GM19452 (cell line): ENCODE measurements at regions not wholly inside any gene's neighbourhood (a gene's known extent, or its start where the extent isn't known, plus 50 kb on each side); places are given as distances from the start of the nearest gene placed in this dataset.
"Not testable (repeated sequence)": the region's sequence is repeated elsewhere in the genome, so short reads cannot be mapped to it uniquely, and the experiment has no call there.

Source experiments
- ATAC-seq: cut with Tn5 transposase; IDR thresholded peaks from one replicate; pipeline ENCODE4 v1.9.1; 2021; ENCODE audit not compliant: unreplicated experiment

DNA sequence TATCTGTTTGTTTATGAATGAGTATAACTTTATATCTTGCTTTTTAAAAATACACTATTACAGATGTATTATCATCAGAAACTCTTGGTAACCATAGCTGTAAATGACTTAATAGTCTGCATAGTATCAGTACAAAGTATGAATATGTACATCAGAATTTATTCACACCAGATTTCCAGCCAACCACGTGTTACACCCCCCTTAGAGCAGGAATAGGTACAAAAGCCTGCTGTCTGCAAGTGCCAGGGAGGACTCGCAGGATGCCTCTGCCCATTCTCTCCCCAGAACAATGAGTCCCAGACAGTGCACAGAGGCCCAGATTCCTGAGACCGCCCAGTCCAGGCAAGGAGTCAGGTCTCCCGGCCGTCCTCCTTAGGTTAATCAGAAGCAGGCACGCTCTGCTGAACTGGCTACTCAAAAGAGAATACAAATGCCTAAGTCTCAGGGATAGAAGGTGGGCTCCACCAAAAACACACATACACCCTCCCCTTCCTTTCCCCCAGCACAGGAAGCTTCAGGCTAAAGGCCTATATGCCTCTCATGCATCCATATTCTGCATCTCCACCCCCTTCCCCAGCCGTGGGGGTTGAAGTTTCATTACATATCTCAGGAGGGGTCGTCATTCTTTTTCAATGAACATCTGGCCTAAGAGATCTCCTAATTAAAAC is 159.1 kb upstream of the CDH11 start:
- ATAC-seq = no peak

DNA sequence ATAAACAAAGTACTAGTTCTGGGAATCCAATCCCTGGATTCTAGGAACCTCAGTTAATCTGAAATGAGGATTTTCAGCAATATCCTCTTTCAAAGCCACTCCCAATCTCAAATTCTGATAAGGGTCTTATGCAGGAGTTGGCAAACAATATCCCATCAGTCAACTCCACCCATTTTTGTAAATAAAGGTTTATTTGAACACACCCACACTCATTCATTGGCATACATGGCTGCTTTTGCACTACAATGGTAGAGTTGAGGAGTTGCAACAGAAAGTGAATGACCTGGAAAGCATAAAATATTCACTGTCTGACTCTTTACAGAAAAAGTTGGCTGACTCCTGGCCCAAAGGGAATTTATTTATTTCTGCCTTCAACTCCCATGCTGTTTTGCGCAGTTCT is 157.7 kb upstream of the CDH11 start:
- ATAC-seq = no peak

DNA sequence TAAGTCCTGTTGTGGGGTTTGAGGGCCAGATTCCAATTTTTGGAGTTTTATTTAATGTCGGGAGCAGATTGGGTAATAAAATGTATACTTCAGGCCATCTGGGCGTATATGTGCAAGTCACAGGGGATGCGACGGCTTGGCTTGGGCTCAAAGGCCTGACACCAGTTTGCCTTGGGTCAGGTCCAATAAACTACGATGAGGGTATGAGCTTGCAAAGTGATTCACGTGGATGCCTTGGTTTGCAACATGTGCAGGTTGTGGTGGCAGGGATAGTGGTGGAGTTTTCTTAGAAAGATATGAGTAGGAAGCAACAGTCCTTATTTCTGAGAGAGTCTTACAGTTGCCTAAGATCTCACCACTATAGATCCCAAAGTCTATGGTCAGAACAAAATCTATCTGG is 157.0 kb upstream of the CDH11 start:
- no peak for ATAC-seq

DNA sequence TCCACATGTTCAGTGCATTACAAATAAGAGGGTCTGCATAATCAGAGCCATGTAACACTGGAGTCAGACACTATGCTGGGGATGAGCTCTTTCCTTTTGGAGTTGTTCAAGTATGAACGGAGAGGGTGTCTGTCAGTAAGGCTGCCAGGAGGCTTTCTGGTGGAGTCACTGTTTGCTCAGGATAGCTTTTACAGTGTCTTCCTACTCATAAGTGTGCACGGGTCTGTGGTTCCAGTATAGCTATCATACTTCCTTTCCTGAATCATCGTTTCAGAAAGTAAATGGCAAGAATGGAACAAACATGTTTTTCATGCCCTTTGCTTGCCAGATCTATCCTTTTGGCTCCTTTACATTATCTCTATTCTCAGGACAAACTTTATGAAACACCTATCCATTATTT is 152.7 kb upstream of the CDH11 start:
- no peak for ATAC-seq

DNA sequence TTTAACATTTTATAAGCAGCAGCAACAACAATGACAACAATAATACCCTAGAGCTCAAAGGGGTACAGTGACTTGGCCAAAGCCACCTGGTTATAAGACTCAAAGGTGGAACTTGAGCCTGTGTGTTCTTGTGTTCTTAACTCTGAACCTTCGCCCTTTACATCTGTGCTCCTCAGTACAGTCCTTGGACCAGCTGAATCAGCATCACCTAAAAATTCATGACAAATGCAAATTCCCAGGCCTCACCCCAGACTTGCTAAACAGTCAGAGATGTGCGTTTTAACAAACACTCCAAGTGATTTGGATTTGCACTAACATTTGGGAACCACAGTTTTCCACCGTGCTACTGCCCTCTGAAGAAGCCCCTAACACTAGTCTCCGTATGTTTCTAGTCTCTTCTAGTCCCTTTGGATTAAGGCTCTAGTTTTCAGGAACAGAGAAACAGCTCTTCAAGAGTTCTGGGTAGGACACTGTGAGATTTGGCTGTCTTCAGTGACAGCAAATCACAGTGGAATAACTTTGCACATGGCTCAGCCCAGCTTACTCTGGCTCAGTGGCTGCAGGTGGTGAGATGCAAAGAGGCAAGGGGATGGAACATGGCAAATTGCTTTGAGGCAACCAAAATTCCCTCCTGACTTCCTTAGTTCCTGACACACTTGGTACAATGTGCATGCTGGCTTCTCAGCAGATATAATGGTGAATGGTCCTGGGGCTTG is 151.0 kb upstream of the CDH11 start:
- ATAC-seq = no peak

DNA sequence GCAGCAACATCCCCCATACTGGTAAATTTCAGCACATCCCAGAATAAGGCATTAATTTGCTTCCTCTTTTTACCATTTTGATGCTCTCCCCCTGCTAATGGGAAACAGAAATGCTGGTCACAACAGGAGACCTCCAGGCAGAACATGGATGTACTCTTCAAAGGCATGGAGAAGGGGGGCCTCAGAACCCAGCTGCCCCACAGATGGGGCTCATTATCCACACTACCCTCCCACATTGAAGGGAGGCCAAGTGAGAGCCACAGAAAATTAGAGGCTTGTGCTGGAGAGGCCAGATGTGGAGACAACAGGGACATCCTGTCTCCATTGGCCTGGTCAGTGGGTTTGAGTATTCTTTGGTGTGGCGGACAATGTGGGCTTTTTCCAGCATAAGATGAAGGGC is 150.1 kb upstream of the CDH11 start:
- no peak for ATAC-seq

DNA sequence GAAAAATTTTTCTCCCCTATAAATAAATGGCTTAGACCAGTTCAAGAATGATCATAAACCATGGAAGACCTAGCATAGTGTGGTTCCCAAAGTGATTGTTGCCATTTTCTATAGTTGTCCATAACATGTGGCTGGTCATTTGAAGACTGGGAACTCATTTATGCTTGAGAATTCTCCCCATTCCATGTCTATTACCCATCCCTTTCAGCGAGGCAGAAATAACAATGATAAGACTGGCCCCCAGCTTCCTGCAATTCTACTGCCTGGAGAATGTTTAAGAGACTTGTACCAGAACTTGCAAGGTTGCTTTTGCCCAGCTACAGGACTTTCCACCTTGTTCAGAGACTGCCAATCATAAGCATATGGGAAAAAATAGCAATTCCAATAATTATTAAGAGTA is 146.5 kb upstream of the CDH11 start:
- ATAC-seq = no peak

DNA sequence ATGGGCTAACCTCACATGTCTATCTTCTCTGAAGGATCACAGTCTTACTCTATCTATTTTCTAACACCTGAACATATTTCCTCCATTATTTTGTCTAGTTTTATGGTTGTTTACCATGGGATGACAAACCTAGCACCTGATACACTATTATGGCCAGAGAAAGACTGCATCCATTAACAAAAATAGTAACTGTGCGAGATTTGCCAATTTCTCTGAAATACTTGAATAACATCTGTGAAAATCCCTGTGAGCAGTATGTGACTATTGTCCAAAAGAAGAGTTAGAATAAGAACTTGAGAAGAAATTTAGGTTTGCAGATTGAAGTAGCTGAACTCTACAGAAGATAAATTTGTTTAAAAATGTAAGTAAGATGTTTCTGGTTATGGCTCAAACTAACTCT is 142.0 kb upstream of the CDH11 start:
- no peak for ATAC-seq

DNA sequence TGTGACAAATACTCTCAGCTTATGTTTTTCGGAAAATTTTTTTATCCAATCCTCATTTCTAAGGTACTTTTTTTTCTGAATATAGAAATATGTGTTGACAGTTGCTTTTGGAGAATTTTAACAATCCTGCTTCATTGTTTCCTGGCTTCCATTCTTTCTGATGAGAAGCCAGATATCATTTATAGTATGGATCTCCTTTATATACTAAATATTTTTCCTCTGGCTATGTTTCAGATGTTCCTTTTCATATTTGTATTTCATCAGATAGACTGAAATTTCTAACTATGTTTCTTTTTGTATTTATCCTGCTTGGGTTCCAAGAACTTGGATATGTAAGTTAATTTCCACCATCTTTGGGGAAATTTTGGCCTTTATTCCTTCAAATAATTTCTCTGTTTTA is 138.9 kb upstream of the CDH11 start:
- ATAC-seq = no peak

DNA sequence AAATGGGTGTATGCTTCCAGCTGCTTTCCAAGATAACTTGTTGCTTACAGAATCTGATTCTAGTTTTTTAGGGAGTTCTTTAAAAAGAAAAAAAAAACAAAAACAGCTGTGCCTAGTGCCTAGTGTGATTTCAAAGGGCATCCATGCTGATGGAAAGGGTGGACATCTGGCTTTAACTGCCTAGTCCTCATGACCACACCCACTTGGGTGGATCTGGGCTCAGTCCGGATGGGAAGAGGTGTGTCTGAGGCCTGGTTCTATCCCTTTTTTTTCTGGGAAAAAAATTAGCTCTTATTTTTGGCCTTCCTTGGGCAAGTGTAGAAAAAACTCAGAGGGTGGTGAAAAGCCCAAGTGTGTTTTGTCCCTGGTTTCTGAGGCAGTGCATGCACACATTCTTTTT is 132.3 kb upstream of the CDH11 start:
- no peak for ATAC-seq

DNA sequence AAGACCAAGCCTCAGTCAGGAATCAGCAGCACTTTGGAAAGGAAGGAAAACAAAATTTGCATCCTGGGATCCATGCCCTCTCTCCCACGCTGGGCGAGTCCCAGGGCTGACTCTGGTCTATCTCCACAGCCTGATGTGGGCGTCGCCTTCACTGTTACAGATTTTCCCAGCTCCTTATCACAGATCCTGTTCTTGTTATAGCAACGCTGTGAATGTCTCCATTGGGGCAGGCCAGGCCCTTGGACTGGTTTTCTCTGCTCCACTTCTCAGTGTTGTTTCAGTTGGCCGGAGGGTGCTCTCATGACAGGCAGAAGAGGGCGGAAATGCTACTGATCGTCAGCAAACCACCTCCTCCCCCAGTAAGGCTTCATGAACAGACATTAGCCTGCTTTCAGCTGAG is 127.9 kb upstream of the CDH11 start:
- no peak for ATAC-seq

DNA sequence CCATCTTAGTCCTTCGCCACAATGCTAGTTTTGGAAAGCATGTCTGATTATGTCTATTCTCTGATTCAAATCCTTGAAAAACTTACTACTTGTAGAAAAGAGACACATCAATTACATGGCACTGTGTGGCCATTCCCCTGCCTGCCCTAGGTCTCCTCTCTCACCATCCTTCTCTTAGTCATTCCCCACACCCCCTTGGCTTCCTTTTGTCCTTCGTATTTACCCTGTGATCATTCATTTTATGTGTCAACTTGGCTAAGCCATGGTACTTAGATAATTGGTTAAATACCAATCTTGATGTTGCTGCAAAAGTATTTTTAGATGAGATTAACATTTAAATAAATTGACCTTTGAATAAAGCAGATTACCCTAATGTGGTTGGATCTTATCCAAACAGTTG is 122.9 kb upstream of the CDH11 start:
- no peak for ATAC-seq

DNA sequence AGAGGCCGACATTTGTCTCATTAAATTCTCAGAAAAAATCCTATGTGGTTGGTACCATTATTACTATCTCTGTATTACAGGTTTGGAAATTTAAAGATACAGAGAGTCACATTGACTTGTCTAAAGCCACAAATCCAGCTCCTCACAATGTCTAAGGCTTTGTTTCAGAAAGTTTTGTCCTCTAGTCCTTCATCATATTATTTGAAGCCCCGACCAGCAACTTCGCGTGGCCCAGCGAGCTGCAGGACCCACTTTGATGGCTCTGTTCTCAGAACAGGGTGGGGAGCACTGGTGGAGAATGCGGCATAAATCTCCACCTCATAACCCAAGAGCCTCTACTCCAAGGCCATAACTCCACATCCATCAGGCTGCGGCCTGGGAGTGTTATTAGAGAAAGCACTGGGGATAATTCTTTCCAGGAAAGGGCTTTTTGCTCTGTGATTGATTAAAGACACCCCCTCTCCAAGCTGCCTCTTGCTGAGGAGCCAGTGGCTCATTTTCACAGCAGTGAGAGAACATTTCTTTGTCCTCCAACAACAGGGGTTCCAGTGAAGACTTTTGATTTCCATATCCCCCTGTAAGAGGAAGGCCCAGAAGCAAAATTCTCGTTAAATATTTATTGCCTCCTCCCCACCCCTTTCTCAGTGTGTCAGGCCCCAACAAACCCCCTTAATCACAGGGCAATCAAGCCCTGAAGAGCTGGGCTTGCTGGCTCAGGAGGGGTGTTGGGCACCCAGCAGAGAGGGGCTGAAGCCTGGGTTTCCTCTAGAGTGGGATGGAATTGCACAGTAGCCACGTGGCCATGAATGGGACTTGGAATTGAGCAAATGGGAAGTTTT is 113.7 kb upstream of the CDH11 start:
- no peak for ATAC-seq

DNA sequence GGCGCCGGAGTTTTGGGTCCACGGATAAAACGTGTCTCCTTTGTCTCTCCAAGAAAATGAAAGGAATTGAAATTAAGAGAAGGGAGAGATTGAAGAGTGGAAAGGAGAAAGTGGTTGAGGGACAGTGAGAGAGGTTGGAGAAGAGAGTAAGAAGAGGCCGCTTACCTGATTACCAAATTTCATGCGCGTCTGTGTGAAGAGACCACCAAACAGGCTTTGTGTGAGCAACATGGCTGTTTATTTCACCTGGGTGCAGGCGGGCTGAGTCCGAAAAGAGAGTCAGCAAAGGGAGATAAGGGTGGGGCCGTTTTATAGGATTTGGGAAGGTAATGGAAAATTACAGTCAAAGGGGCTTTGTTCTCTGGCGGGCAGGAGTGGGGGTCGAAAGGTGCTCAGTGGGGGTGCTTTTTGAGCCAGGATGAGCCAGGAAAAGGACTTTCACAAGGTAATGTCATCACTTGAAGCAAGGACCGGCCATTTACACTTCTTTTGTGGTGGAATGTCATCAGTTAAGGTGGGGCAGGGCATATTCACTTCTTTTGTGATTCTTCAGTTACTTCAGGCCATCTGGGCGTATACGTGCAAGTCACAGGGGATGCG is 113.0 kb upstream of the CDH11 start:
- not testable (repeated sequence) for ATAC-seq

DNA sequence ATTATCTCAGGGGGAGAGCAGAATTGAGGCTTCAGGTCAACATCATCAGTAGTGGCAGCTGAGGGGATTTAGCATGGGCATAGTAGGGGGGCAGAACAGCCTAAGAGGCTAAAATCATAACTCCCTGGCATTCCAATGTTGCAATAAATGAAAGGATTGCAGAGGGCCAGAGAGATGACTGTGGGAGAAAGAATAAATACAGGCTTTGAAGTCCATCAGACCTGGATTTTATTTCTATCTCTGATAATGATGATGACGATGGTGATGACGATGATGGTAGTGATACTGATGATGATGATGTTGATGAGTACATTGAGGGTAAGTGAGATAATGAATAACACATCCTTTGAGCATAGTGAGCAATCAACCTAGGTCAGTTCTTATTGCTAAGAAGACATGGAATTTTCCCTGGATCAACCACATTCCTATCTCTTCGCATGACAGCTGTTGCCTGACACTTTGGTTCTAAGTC is 107.4 kb upstream of the CDH11 start:
- no peak for ATAC-seq

DNA sequence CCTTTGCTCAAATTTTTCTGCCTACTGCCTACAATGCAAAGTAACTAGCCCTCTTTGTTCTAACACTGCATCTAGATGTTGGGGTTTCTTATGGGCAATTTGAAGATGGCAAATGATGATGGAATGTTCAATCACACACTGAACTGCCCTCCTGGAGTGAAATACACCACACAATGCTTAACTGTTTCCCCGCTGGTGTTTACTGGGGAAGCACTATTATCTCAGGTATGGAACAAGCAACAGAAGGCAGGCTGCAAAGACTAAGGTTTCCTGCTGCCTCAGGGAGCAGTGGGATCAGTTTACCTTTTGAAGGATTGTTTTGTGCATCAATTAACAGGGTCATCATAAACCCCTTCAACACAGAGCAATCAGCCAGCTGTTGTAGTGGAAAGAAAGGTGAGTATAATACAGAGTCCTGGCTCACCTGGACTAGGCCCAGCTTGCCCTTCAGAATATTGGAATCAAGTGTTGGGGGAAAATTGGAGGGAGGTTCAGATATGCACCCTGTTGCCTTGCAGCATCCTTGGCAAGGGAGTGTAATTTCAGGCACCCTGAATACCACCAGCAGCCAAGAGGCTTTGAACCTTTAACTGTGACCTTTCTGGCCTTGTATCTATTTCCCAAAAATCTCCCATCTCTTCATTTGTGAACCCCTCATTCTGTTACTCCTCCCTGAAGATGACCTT is 105.4 kb upstream of the CDH11 start:
- no peak for ATAC-seq

DNA sequence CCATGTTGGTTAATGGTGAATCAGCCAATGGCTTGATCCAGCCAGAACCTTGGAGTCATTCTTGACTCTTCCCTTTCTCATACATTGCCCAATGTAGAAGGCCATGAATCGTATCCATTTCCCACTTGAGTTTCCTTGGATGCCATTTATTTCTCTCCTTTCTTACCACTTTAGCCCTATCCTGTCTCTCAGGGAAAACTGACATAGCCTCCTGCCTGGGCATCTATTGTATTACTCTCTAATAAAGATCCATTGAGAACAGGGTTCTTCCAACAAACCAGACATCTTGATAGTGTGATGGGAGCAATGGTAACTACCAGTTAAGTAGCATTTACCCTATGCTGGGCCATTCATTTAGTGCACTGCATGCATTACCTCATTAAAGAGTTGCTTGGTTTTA is 104.2 kb upstream of the CDH11 start:
- ATAC-seq = no peak

DNA sequence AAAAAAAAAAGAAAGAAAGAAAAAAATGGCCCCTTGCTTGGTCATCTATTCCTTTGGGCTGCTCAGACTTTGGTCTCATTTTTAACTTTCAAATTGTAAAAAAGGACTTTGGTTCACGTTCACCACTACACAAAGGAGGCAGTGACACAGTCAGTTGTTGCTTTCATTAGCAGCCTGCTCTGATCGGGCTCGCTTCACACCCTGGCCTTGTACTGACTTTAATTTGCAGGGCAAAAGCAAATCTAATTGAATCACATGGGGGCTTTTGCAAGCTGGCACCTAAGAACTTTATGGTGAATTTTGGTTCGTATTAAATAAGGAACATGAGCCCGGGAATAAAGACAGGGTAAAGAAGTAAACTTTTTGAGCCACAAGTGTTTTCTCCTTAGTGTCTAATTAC is 103.6 kb upstream of the CDH11 start:
- ATAC-seq = no peak

DNA sequence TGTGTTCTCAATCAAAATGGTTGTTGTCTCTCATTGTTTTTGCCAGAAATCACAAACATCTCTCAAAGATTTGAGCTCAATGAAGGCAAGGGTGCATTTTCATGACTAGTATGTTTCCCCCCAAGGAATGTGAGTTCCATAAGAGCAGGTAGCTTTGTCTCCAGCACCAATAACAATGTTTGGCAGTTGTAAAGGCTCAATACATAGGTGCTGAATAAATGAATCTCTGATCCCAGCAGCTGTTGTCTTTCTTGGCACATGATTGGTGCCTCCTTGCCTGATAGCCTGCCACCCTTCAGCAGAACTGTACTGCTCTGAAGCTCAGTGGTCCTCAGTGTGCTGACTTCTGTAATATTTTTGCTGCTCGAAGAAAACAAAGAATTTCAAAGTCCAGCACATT is 103.1 kb upstream of the CDH11 start:
- ATAC-seq = no peak

DNA sequence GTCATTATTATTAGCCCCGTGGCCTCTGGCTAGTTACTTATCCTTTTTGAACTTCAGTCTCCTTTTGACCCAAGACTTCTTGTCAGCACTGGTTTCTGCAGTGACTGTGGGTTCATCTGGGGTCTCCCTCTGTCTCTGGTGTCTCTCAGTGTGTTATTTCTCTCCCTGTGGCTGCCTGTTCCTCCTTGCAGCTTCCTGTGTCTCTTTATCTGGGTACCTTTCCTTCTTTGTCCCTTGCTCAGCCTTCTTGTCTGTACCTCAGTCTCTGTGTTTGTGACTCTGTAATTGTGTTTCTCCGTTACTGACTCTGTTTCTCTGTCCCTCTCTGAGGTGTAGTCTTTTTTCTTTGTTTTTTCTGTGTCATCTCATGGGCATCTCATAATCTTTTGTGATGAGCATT is 102.6 kb upstream of the CDH11 start:
- no peak for ATAC-seq

DNA sequence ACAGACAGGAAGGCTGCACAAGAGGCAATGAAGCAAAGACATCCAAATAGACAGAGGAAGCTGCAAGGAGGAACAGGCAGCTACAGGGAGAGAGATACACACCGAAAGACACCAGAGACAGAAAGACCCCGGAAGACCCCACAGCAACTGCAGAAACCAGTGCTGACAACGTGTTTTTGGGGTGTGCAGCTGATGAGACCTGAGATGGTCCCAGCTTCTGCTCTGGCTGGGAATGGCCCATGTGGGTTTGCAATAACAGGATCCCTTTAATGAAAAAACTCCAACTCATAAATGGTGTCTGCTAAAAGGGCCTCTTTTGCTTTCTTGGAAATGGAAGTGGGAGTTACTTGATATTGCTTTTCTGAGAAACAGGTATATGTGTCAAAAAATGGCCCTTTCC is 101.5 kb upstream of the CDH11 start:
- ATAC-seq = no peak
